PC-3 (cell line): ENCODE measurements at regions not wholly inside any gene's neighbourhood (a gene's known extent, or its start where the extent isn't known, plus 50 kb on each side); places are given as distances from the start of the nearest gene placed in this dataset.

Source experiments
- CTCF ChIP-seq: fragments of 300-600 bp; sonication (generic); conservative IDR thresholded peaks from 2 replicates; pipeline ENCODE4 v1.5.1; 2017; ENCODE audit warnings: antibody characterized with exemption, low read depth, mild to moderate bottlenecking, low read length
- EZH2 ChIP-seq: fragments of 300-600 bp; sonication (generic); IDR thresholded peaks from one replicate; pipeline ENCODE4 v1.6.1; 2017; ENCODE audit warnings: antibody characterized with exemption, mild to moderate bottlenecking, low read length; ENCODE audit not compliant: unreplicated experiment

DNA sequence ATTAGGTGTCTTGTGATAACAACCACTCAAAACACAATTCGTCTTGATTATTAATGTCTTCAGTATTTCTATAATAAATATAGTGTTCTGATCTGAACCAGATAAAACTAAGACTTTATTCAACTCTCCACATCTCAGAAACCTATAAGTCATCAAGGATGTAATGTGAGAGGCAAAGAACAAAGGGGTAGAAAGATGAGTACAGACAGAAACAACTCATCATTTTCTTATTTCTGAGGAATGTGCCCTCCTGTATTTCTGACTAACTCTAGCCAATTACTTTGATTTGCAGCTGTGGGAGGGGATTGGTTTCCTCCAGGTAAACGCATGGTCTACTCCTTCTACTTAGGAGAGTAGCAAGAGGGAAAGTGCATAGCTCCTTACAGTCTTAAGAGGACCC is 73.7 kb upstream of the ST6GALNAC5 start:
- TF ChIP-seq CTCF (no peak), EZH2 (no peak)
